RPMI7951 (cell line): ENCODE measurements at regions not wholly inside any gene's neighbourhood (a gene's known extent, or its start where the extent isn't known, plus 50 kb on each side); places are given as distances from the start of the nearest gene placed in this dataset.

Source experiments
- DNase-seq: peaks from one replicate; pipeline ENCODE4 v3.0.0-alpha.2; 2012; ENCODE audit warnings: low read depth

- no peak for DNase-seq
Observed at GRCh38 chr6:155949256-155949655, 493.6 kb upstream of the NOX3 start.

GRCh38 chr6:155946860-155947259, 491.2 kb upstream of the NOX3 start:
- DNase-seq: no peak

- DNase-seq: peak; percentile 3
Observed at GRCh38 chr6:155943635-155944034, 488.0 kb upstream of the NOX3 start.

GRCh38 chr6:155939253-155939652, 483.6 kb upstream of the NOX3 start:
- no peak for DNase-seq

DNA sequence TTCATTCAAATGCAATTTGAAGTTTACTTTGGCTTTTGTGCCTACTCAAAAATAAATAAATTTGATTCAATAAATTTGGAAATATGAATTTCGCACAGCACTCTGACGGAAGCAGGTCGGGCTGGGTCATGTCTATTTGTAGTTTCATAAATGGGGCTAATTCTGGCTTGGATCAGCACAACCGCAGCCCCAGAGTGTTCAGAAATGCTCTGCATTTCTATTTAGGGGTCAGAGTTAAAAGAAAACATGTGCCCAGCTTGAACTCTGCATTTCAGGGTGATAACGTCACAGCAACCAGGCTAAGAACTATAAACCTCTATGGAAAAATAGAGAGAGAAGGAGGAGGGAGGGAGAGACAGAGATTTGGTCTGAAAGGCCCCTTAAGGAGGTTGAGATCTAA, 480.9 kb upstream of the NOX3 start:
- peak; percentile 10 for DNase-seq

GRCh38 chr6:155936127-155936526, 480.5 kb upstream of the NOX3 start:
- no peak for DNase-seq

GRCh38 chr6:155916846-155917624, 461.4 kb upstream of the NOX3 start:
- DNase-seq: no peak

DNA sequence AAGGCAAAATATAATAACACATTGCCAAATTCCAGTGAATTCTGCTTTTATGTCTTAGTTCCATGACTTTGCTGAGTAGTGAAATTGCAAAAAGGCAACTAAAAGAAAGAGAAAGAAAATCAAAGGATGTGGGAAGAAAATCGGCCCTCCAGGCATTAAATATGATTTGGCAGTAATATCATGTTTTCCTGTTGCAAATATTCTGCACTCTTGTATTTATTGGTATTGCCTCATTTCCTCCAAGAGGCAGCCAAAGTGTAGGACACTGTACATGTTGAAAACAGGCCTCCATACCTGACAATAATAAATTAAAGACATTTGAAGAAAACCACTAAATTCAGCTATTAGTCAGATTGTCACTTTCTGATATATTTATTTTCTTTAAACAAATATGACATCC, 460.0 kb upstream of the NOX3 start:
- DNase-seq: no peak

DNA sequence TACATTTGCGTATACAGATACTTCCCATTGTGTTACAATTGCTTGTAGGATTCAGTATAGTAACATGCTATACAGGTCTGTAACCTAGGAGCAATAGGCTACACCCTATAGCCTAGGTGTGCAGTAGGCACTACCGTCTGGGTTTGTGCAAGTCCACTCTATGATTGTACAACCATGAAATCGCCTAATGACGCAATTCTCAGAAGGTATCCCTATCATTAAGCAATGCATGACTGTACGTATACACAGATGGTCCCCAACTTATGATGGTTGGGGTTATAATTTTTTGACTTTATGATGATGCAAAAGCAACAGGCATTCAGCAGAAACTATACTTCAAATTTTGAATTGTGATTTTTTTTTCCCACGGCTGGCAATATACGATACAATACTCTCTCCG, 458.2 kb upstream of the NOX3 start:
- no peak for DNase-seq

DNA sequence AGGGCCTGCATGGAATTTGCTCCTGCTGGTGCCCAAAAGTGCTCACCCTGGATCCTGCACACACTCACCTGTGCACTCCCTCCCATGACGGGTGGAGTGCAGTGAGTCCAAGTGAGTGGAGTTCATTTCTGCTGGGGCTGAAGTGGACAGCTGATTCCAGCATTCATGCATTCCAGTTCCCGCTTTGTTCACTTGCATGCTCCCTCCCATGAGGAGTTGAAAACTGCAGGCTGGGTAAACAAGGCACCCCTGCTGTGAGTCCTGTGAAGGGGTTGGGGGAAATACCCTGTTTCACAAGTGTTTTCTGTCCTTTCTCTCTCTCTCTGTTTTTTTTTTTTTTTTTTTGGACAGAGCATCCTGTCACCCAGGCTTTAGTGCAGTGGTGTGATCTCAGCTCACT, 454.1 kb upstream of the NOX3 start:
- DNase-seq: no peak

DNA sequence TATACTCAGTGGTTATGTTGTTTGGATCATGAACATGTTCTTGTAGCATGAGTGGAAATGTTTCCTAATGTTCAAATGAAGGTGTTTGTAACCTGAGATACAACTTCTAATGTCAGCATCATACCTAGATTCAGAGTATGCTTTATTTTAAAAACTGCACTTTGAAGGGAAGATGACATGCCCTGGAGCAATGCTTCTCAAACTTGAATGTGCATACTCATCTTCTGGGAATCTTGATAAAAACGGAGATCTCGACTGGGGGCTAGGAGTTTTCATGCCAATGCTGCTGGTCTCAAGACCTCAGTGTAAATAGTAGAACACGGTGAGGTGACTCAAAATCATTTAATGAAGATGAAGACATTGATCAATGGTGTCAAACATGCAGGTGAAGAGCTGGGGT, 440.0 kb upstream of the NOX3 start:
- DNase-seq: peak; percentile 31

GRCh38 chr6:155894758-155895157, 439.1 kb upstream of the NOX3 start:
- no peak for DNase-seq

DNA sequence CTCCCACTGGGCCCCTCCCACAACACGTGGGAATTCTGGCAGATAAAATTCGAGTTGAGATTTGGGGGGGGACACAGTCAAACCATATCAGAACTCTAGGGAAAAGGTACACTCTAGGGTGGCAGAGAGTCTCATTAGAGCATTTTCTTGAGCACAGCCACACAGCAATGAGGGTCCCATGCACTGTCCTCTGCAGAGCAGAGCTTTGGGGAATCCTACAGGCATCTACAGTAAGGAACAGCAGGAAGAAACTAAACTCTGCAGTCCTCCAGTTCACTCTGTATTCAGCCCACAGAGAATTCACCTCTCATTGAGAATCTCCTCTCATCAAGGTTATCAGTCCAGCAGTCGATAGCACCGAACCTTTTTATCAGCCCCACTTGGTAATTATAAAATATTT, 438.6 kb upstream of the NOX3 start:
- no peak for DNase-seq

- no peak for DNase-seq
Observed at GRCh38 chr6:155890409-155890808, 434.8 kb upstream of the NOX3 start.

GRCh38 chr6:155889410-155889809, 433.8 kb upstream of the NOX3 start:
- DNase-seq: no peak

DNA sequence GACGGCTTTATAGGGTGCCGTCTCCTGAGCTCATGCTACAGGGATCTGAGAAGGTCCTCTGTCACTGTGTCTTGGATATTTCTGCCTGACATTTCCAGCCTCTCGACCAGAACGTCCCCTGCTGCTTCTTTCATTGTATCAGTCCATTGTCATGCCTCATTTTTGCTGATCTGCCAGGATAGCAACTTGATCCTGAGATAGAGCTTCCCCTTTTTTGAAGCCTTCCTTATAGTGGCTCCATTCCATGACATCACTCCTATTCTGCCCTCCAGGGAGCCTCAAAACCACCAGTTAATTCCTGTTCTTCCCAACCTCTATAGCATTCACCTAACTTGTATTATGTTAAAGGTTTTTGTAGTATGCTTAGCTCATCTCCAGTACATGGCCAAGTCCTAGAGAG, 431.8 kb upstream of the NOX3 start:
- peak; percentile 24 for DNase-seq

GRCh38 chr6:155883741-155884140, 428.1 kb upstream of the NOX3 start:
- peak; percentile 70 for DNase-seq

GRCh38 chr6:155883334-155883731, 427.7 kb upstream of the NOX3 start:
- no peak for DNase-seq

DNA sequence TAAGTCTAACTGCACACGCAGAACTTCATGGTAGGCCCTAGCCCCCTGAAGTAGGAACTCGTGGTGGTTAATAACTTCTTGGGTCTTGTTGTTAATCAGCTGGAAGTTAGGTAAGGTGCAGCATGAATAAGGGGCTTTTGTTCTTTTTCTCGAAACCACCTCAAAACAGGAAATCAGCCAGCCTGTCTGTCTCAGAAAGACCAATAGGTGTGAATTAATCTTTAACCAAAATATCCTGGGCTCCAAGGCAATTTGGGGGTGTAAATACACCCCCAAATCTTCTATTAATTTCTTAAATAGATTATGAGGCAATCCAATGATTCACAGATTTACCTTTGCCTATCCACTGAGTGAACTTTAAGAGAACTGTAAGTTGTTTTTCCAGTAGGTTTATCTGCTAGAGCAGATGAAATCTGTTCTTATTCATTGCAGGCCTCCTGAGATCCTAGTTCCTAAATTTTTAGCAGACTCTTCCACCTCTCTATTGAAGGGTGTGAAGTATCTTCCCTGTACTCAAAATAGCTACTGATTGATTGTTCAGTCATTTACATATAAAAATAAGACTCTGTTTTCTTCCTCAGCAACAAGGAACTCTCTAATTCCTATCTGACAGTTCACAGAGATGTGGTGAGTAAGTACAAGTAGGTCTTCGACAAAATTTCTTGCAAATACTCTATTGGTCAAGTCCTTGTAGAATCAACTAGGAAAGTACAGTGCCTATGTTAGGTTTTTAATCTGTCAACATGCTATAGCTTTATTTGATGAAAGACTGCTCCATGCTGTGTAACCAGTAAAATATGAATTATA, 427.1 kb upstream of the NOX3 start:
- DNase-seq: no peak

DNA sequence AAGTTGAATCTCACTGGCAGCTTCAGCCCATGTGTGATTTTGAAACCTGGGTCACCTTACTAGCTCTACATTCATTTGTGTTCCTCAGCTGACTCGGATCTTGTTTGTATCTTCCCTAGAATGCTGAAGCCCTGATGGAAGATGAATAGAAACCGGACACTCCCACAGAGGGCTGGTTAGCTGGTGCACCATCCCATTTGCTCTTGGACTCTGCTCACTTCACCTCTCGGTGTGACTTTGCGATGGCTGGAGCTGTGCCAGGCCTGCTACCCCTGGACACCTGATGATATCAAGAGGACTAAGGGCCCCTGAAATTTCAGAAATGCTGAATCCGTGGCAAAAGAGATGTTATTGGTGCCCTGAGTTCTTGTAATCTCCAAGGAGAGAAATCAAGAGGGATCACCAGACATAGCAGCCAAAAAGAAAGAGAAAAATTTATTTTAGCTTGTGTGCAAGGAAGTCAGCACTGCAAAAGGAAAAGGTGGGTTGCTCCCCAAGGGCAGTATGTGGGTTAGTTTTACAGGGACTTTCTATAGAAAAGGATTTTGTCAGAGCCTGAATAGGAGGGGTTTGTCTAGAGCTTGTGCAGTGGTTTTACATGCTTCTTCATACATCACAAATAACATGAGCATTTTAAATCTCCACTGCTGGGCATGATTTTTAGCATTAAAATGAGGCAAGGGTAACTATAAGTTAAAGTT, 426.3 kb upstream of the NOX3 start:
- DNase-seq: no peak

- peak; percentile 63 for DNase-seq
Observed at GRCh38 chr6:155880900-155881299, 425.3 kb upstream of the NOX3 start.

DNA sequence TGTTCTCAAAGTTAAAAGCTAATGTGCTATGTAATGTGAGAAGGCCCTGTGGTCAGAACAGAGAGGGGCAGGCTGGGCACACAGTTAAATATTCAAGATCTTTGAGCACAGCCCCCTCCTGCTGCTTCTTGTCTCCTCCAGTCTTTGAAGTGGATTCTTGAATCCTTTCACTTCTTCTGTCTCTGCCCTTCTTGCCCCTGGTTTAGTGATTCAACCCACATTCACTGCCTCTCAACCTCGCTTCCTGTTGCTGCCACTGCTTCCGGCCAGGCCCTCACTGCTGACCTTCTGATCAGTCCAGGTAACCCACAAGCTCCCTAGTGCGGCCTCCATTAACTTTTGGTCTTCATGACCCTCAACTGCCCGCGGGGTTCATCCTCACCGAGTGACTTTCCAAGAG, 417.3 kb upstream of the NOX3 start:
- no peak for DNase-seq

DNA sequence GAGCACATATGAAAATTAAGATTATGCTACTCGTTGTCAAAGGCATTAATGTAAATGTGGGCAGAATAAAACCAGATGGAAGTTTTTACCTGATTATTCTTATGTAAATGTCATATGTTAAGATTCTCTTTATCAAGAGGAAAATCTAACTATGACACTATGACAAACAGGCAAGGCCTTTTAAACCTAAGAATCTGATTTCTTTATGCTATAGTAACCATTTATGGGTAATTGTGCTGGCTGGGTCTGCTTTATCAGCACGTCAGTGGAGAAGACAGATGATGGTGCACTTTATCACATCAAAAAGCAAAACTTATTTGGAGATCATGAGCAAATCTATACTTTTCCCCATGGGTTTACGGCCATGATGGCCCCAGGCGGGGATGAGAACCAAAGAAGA, 412.0 kb upstream of the NOX3 start:
- DNase-seq: no peak
